ENCODE measurements at regions not wholly inside any gene's neighbourhood (a gene's known extent, or its start where the extent isn't known, plus 50 kb on each side); places are given as distances from the start of the nearest gene placed in this dataset.

- BruUV-seq (replicated peaks), result no TSS peak
- DNase-seq, result no peak
- no peaks in the 10 kb centered on the region for H3K4me1 Mint-ChIP-seq (ENCODE audit: low read depth, unreplicated experiment)
- H3K9me3 Mint-ChIP-seq (ENCODE audit: low read depth, unreplicated experiment), result no peaks in the 10 kb centered on the region
- no peak for TF ChIP-seq CTCF (IDR thresholded peaks at IDR 0.05; ENCODE audit: unreplicated experiment)
- H3K36me3 Mint-ChIP-seq (ENCODE audit: insufficient read depth, unreplicated experiment), result no peaks in the 10 kb centered on the region
- no peak overlapping the region for H3K4me3 Mint-ChIP-seq (ENCODE audit: low read depth, unreplicated experiment)
- CTCF ChIA-PET, result no interaction called here
- H3K27ac Mint-ChIP-seq (ENCODE audit: unreplicated experiment), result no peak overlapping the region
- intact Hi-C loops (cut with micrococcal nuclease; ENCODE audit: unreplicated experiment), result no loop called here
- no peaks in the 10 kb centered on the region for H3K27me3 Mint-ChIP-seq (ENCODE audit: unreplicated experiment)
Observed at GRCh38 chr7:47037607-47038006, 544.3 kb downstream of the TNS3 start.

GRCh38 chr7:47036909-47037308 lies 545.0 kb downstream of the TNS3 start:
- H3K4me1 Mint-ChIP-seq (ENCODE audit: low read depth, unreplicated experiment), result no peaks in the 10 kb centered on the region
- CTCF ChIA-PET, result no interaction called here

GRCh38 chr7:47035522-47035921 lies 546.4 kb downstream of the TNS3 start:
- no peak for DNase-seq
- no peak for TF ChIP-seq CTCF (IDR thresholded peaks at IDR 0.05; ENCODE audit: unreplicated experiment)
- Mint-ChIP-seq H3K4me3 (ENCODE audit: low read depth, unreplicated experiment) (no peak overlapping the region), H3K4me1 (ENCODE audit: low read depth, unreplicated experiment) (no peaks in the 10 kb centered on the region), H3K36me3 (ENCODE audit: insufficient read depth, unreplicated experiment) (no peaks in the 10 kb centered on the region), H3K9me3 (ENCODE audit: low read depth, unreplicated experiment) (no peaks in the 10 kb centered on the region), H3K27ac (ENCODE audit: unreplicated experiment) (no peak overlapping the region), H3K27me3 (ENCODE audit: unreplicated experiment) (no peaks in the 10 kb centered on the region)
- intact Hi-C loops (cut with micrococcal nuclease; ENCODE audit: unreplicated experiment), result no loop called here
- BruUV-seq (replicated peaks), result no TSS peak
- CTCF ChIA-PET, result no interaction called here

More at GRCh38 chr7:47036909-47037308, 545.0 kb downstream of the TNS3 start:
- H3K36me3 Mint-ChIP-seq (ENCODE audit: insufficient read depth, unreplicated experiment), result no peaks in the 10 kb centered on the region
- no TSS peak for BruUV-seq (replicated peaks)
- no peak overlapping the region for H3K4me3 Mint-ChIP-seq (ENCODE audit: low read depth, unreplicated experiment)
- H3K9me3 Mint-ChIP-seq (ENCODE audit: low read depth, unreplicated experiment), result no peaks in the 10 kb centered on the region
- no peaks in the 10 kb centered on the region for H3K27me3 Mint-ChIP-seq (ENCODE audit: unreplicated experiment)
- DNase-seq, result no peak
- no peak overlapping the region for H3K27ac Mint-ChIP-seq (ENCODE audit: unreplicated experiment)
- intact Hi-C loops (cut with micrococcal nuclease; ENCODE audit: unreplicated experiment), result no loop called here
- no peak for TF ChIP-seq CTCF (IDR thresholded peaks at IDR 0.05; ENCODE audit: unreplicated experiment)

- intact Hi-C loops (cut with micrococcal nuclease; ENCODE audit: unreplicated experiment), result no loop called here
- Mint-ChIP-seq H3K27ac (ENCODE audit: unreplicated experiment) (no peak overlapping the region), H3K4me3 (ENCODE audit: low read depth, unreplicated experiment) (no peak overlapping the region), H3K9me3 (ENCODE audit: low read depth, unreplicated experiment) (no peaks in the 10 kb centered on the region), H3K4me1 (ENCODE audit: low read depth, unreplicated experiment) (no peaks in the 10 kb centered on the region), H3K36me3 (ENCODE audit: insufficient read depth, unreplicated experiment) (no peaks in the 10 kb centered on the region), H3K27me3 (ENCODE audit: unreplicated experiment) (no peaks in the 10 kb centered on the region)
- no TSS peak for BruUV-seq (replicated peaks)
- no peak for TF ChIP-seq CTCF (IDR thresholded peaks at IDR 0.05; ENCODE audit: unreplicated experiment)
- no peak for DNase-seq
- CTCF ChIA-PET, result no interaction called here
Observed at GRCh38 chr7:47034180-47034579, 547.7 kb downstream of the TNS3 start.

GRCh38 chr7:47032536-47032908 lies 549.4 kb downstream of the TNS3 start:
- DNase-seq, result no peak
- no TSS peak for BruUV-seq (replicated peaks)
- Mint-ChIP-seq H3K4me3 (ENCODE audit: low read depth, unreplicated experiment) (no peak overlapping the region), H3K36me3 (ENCODE audit: insufficient read depth, unreplicated experiment) (no peaks in the 10 kb centered on the region), H3K27ac (ENCODE audit: unreplicated experiment) (no peak overlapping the region), H3K4me1 (ENCODE audit: low read depth, unreplicated experiment) (no peaks in the 10 kb centered on the region), H3K27me3 (ENCODE audit: unreplicated experiment) (no peaks in the 10 kb centered on the region), H3K9me3 (ENCODE audit: low read depth, unreplicated experiment) (no peaks in the 10 kb centered on the region)
- CTCF ChIA-PET, result interaction anchor here (1.0 kb wide), 1 partner anchor 10 kb away, joined by 3 read pairs; no protein-coding TSS in a partner anchor
- TF ChIP-seq CTCF (IDR thresholded peaks at IDR 0.05; ENCODE audit: unreplicated experiment), result no peak
- intact Hi-C loops (cut with micrococcal nuclease; ENCODE audit: unreplicated experiment), result no loop called here

Measured in Calu3 (cell line).